Thyroid gland (tissue), 4 donors: ENCODE measurements at regions not wholly inside any gene's neighbourhood (a gene's known extent, or its start where the extent isn't known, plus 50 kb on each side); places are given as distances from the start of the nearest gene placed in this dataset.

Experiments
- POLR2A ChIP-seq, 2 donors: fragments of 450-650 bp; IDR thresholded peaks; one replicate each; pipeline ENCODE4 v1.6.1; 2017; ENCODE audit warnings: antibody characterized with exemption in 2 of 2, mild to moderate bottlenecking in 2 of 2, moderate library complexity in 1 of 2
- TF ChIP-seq, protein P1 (sequence below), 6 experiments: fragments of 200-600 bp in 3 of 6; fragments of 450-650 bp in 3 of 6; sonication (generic) in 3 of 6; IDR thresholded peaks; one replicate each; pipeline ENCODE4 v1.5.1; 2016 to 2019; ENCODE audit warnings: antibody characterized with exemption in 6 of 6, mild to moderate bottlenecking in 2 of 6, inconsistent platforms in 1 of 6, moderate library complexity in 1 of 6

GRCh38 chr3:72553298-72553697 lies 294.9 kb downstream of the SHQ1 start:
- TF ChIP-seq, protein P1, sequence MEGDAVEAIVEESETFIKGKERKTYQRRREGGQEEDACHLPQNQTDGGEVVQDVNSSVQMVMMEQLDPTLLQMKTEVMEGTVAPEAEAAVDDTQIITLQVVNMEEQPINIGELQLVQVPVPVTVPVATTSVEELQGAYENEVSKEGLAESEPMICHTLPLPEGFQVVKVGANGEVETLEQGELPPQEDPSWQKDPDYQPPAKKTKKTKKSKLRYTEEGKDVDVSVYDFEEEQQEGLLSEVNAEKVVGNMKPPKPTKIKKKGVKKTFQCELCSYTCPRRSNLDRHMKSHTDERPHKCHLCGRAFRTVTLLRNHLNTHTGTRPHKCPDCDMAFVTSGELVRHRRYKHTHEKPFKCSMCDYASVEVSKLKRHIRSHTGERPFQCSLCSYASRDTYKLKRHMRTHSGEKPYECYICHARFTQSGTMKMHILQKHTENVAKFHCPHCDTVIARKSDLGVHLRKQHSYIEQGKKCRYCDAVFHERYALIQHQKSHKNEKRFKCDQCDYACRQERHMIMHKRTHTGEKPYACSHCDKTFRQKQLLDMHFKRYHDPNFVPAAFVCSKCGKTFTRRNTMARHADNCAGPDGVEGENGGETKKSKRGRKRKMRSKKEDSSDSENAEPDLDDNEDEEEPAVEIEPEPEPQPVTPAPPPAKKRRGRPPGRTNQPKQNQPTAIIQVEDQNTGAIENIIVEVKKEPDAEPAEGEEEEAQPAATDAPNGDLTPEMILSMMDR (IDR thresholded peaks at IDR 0.05), result no peak
- no peak for TF ChIP-seq POLR2A (IDR thresholded peaks at IDR 0.05)
